ENCODE measurements at regions not wholly inside any gene's neighbourhood (a gene's known extent, or its start where the extent isn't known, plus 50 kb on each side); places are given as distances from the start of the nearest gene placed in this dataset.

DNA sequence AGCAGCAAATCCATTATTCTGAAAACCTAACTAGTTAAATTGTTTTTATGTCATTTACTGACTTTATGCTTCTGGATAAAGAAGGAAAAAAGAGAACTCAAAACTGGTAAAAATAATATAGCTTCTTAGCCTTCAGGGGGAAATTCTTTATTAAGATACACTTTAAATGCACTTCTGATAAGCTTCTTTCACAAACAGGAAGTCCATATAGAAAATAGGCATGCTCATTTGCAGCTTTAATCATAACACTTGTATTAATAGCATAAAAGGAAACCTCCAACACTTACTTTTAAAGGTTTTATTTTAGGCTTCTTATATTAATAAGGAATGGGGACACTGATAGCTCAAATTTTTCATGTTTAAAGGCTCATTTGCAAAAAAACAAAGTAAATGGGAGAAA lies 538.0 kb upstream of the SLC35B3 start:
- no peak overlapping the region for H3K9ac ChIP-seq (ENCODE audit: low read length in 2 of 2)
- H3K27ac ChIP-seq (ENCODE audit: low read length): no peak overlapping the region
- H3K36me3 ChIP-seq (ENCODE audit: control insufficient read depth in 2 of 2, insufficient read depth in 2 of 2, low read length in 2 of 2): no peaks in the 10 kb centered on the region
- H3K27me3 ChIP-seq (ENCODE audit: control insufficient read depth in 1 of 2, insufficient read depth in 2 of 2, low read length in 2 of 2): no peaks in the 10 kb centered on the region
- H3K4me1 ChIP-seq (ENCODE audit: control insufficient read depth, insufficient read depth, low read length): no peaks in the 10 kb centered on the region
- H3K9me3 ChIP-seq (ENCODE audit: control insufficient read depth in 2 of 2, low read length in 2 of 2): peaks cover 0 to 10% of the 10 kb centered on the region in 2 donors
- H3K4me3 ChIP-seq (ENCODE audit: low read length in 2 of 2): no peak overlapping the region

DNA sequence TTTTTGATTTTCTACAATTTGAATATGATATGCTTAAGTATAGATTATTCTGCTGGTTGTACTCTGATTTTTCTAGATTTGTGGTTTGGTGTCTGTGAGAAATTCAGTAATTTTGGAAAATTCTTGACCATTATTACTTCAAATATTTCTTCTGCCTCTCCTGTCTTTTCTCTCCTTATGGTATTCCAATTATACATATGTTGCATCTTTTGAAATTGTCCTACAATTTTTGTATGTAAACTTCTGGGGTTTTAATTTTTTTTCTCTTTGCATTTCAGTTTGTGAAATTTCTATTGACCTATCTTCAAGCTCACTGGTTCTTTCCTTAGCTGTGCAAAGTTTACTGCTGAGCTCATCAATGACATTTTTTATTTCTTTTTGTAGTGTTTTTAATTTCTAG lies 534.4 kb upstream of the SLC35B3 start:
- peaks cover 0 to 10% of the 10 kb centered on the region in 2 donors for H3K9me3 ChIP-seq (ENCODE audit: control insufficient read depth in 2 of 2, low read length in 2 of 2)
- H3K27ac ChIP-seq (ENCODE audit: low read length): no peak overlapping the region
- no peak overlapping the region for H3K4me3 ChIP-seq (ENCODE audit: low read length in 2 of 2)
- no peaks in the 10 kb centered on the region for H3K4me1 ChIP-seq (ENCODE audit: control insufficient read depth, insufficient read depth, low read length)
- no peaks in the 10 kb centered on the region for H3K27me3 ChIP-seq (ENCODE audit: control insufficient read depth in 1 of 2, insufficient read depth in 2 of 2, low read length in 2 of 2)
- H3K9ac ChIP-seq (ENCODE audit: low read length in 2 of 2): no peak overlapping the region
- no peaks in the 10 kb centered on the region for H3K36me3 ChIP-seq (ENCODE audit: control insufficient read depth in 2 of 2, insufficient read depth in 2 of 2, low read length in 2 of 2)

DNA sequence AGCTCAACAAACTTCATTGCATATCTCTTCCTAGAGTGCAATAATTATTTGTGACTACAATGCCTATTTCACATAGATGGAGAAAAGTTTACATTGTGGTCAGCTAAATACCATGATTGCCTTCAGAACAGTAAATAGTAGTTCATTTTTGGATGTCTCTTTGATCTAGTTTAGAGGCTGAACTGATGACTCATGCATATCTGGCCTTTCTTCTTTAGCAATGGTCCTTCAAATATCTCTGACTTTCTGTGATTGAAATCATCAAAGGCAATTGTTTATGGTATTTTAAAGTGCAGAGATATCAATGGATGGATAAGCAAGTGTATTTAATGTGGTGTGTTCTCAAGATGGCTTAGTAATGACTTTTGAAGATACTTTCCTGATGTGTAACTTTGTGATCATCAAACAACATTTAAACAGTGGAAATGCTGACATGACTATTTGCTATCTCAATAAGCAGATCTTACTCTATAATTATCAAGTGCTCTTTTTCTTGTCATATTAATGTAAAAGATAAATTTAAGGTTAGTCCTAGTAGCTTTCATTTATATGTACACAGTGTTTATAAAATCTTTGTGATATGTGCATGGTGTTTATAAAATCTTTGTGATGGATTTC lies 523.7 kb upstream of the SLC35B3 start:
- H3K9me3 ChIP-seq (ENCODE audit: control insufficient read depth in 2 of 2, low read length in 2 of 2): no peaks in the 10 kb centered on the region
- no peaks in the 10 kb centered on the region for H3K36me3 ChIP-seq (ENCODE audit: control insufficient read depth in 2 of 2, insufficient read depth in 2 of 2, low read length in 2 of 2)
- H3K27me3 ChIP-seq (ENCODE audit: control insufficient read depth in 1 of 2, insufficient read depth in 2 of 2, low read length in 2 of 2): no peaks in the 10 kb centered on the region
- H3K4me1 ChIP-seq (ENCODE audit: control insufficient read depth, insufficient read depth, low read length): no peaks in the 10 kb centered on the region
- no peak overlapping the region for H3K4me3 ChIP-seq (ENCODE audit: low read length in 2 of 2)
- H3K27ac ChIP-seq (ENCODE audit: low read length): no peak overlapping the region
- no peak overlapping the region for H3K9ac ChIP-seq (ENCODE audit: low read length in 2 of 2)

DNA sequence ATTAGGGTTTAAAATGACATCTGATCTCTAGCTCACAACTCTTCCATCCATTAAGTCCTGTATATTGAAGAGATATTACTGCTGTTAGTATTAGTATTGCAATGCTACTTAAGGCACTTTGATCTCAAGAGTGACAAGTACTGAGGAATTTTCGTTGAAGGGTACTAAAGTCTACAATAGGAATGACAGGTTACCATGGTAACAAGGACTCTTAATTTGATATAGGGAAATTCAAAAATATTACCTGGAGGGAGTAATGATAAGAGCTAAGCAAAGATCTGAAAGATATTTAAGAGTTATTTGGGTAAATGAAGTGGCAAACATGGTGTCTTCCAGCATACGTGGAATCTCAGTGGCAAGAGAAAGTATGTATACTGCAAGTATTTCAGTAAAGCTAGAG lies 518.0 kb upstream of the SLC35B3 start:
- Histone ChIP-seq H3K4me3 (ENCODE audit: low read length in 2 of 2) (no peak overlapping the region), H3K4me1 (ENCODE audit: control insufficient read depth, insufficient read depth, low read length) (no peaks in the 10 kb centered on the region), H3K9ac (ENCODE audit: low read length in 2 of 2) (no peak overlapping the region), H3K36me3 (ENCODE audit: control insufficient read depth in 2 of 2, insufficient read depth in 2 of 2, low read length in 2 of 2) (no peaks in the 10 kb centered on the region), H3K27me3 (ENCODE audit: control insufficient read depth in 1 of 2, insufficient read depth in 2 of 2, low read length in 2 of 2) (no peaks in the 10 kb centered on the region), H3K27ac (ENCODE audit: low read length) (no peak overlapping the region), H3K9me3 (ENCODE audit: control insufficient read depth in 2 of 2, low read length in 2 of 2) (no peaks in the 10 kb centered on the region)

DNA sequence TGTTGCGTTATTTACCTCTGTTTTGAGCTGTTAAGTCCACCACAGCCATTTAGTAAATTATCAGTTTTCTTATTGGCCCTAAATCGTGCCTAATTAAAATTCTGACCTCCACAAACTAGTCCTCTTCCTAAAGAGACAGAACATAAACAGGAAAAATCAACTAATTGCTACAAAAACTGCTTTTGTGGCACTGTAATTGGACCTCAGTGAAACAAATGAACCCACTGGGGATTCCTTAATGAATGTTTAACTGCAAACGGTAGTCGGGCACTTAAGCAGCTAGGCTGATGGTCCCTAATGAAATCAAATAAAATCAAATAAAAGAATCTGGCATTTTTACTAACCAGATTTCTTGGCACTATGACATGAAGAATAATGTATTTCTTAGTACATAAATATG lies 513.4 kb upstream of the SLC35B3 start:
- no peak overlapping the region for H3K27ac ChIP-seq (ENCODE audit: low read length)

DNA sequence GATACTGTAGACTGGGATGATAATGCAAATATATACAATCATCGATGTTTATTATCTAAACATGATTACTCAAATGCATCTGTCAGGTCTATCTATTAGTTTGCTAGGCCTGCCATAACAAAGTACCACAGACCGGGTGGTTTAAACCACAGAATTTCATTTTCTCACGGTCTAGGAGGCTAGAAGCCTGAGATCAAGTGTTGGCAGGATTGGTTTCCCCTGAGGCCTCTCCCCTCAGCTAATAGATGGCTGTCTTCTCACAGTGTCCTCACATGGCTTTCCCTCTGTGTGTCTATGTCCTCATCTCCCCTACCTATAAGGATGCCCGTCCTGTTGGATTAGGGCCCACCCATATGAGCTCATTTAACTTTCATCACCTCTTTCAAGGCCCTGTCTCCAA lies 512.6 kb upstream of the SLC35B3 start:
- no peak overlapping the region for H3K27ac ChIP-seq (ENCODE audit: low read length)
- H3K9ac ChIP-seq (ENCODE audit: low read length in 2 of 2): no peak overlapping the region
- H3K4me1 ChIP-seq (ENCODE audit: control insufficient read depth, insufficient read depth, low read length): no peaks in the 10 kb centered on the region
- no peaks in the 10 kb centered on the region for H3K27me3 ChIP-seq (ENCODE audit: control insufficient read depth in 1 of 2, insufficient read depth in 2 of 2, low read length in 2 of 2)
- H3K36me3 ChIP-seq (ENCODE audit: control insufficient read depth in 2 of 2, insufficient read depth in 2 of 2, low read length in 2 of 2): no peaks in the 10 kb centered on the region
- no peak overlapping the region for H3K4me3 ChIP-seq (ENCODE audit: low read length in 2 of 2)
- H3K9me3 ChIP-seq (ENCODE audit: control insufficient read depth in 2 of 2, low read length in 2 of 2): no peaks in the 10 kb centered on the region

More for the DNA sequence above, 513.4 kb upstream of the SLC35B3 start:
- Histone ChIP-seq H3K4me1 (ENCODE audit: control insufficient read depth, insufficient read depth, low read length) (no peaks in the 10 kb centered on the region), H3K9ac (ENCODE audit: low read length in 2 of 2) (no peak overlapping the region), H3K36me3 (ENCODE audit: control insufficient read depth in 2 of 2, insufficient read depth in 2 of 2, low read length in 2 of 2) (no peaks in the 10 kb centered on the region), H3K4me3 (ENCODE audit: low read length in 2 of 2) (no peak overlapping the region), H3K27me3 (ENCODE audit: control insufficient read depth in 1 of 2, insufficient read depth in 2 of 2, low read length in 2 of 2) (no peaks in the 10 kb centered on the region), H3K9me3 (ENCODE audit: control insufficient read depth in 2 of 2, low read length in 2 of 2) (no peaks in the 10 kb centered on the region)

DNA sequence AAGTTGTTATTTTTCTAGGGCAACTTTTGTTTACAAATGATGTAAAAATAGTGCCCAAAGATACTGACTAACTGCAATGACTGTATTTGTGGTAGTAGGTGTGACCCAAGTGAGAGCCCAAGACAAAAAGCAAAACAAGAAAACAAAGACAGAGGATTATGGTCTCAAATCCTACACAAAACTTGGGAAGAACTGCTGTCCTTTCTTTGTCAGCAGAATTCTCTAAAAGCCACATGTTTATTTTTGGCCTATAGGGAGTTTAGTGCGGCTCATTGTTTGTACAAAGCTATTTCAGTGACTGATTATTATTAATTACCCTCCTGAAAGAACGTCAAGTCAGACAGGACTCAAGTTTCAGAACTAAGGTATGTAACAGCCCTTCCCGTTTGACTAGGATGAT lies 509.2 kb upstream of the SLC35B3 start:
- H3K4me1 ChIP-seq (ENCODE audit: control insufficient read depth, insufficient read depth, low read length): no peaks in the 10 kb centered on the region
- H3K4me3 ChIP-seq (ENCODE audit: low read length in 2 of 2): no peak overlapping the region
- no peaks in the 10 kb centered on the region for H3K36me3 ChIP-seq (ENCODE audit: control insufficient read depth in 2 of 2, insufficient read depth in 2 of 2, low read length in 2 of 2)
- no peaks in the 10 kb centered on the region for H3K9me3 ChIP-seq (ENCODE audit: control insufficient read depth in 2 of 2, low read length in 2 of 2)
- no peak overlapping the region for H3K27ac ChIP-seq (ENCODE audit: low read length)
- H3K27me3 ChIP-seq (ENCODE audit: control insufficient read depth in 1 of 2, insufficient read depth in 2 of 2, low read length in 2 of 2): no peaks in the 10 kb centered on the region
- H3K9ac ChIP-seq (ENCODE audit: low read length in 2 of 2): no peak overlapping the region

DNA sequence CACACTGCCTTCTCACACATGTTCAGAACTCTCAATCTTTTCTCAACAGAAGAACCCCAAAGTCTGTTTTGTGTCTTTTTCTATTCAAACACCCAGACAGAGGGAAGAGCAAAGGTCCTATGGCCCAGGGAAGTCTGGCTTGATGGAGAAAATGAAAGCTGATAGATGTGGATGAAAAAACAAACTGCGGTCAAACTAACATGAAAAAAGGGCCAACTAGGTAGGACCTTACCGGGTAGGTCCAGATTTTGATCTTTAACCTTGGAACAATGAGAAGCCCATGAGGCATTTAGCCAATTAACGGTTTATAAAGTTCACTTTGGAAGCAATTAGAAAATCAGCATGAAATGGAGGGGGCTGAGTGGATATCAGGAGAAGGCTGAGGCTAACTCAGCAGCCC lies 507.7 kb upstream of the SLC35B3 start:
- no peaks in the 10 kb centered on the region for H3K4me1 ChIP-seq (ENCODE audit: control insufficient read depth, insufficient read depth, low read length)
- no peaks in the 10 kb centered on the region for H3K27me3 ChIP-seq (ENCODE audit: control insufficient read depth in 1 of 2, insufficient read depth in 2 of 2, low read length in 2 of 2)
- H3K27ac ChIP-seq (ENCODE audit: low read length): no peak overlapping the region
- H3K9me3 ChIP-seq (ENCODE audit: control insufficient read depth in 2 of 2, low read length in 2 of 2): no peaks in the 10 kb centered on the region
- no peak overlapping the region for H3K4me3 ChIP-seq (ENCODE audit: low read length in 2 of 2)
- no peaks in the 10 kb centered on the region for H3K36me3 ChIP-seq (ENCODE audit: control insufficient read depth in 2 of 2, insufficient read depth in 2 of 2, low read length in 2 of 2)
- no peak overlapping the region for H3K9ac ChIP-seq (ENCODE audit: low read length in 2 of 2)

DNA sequence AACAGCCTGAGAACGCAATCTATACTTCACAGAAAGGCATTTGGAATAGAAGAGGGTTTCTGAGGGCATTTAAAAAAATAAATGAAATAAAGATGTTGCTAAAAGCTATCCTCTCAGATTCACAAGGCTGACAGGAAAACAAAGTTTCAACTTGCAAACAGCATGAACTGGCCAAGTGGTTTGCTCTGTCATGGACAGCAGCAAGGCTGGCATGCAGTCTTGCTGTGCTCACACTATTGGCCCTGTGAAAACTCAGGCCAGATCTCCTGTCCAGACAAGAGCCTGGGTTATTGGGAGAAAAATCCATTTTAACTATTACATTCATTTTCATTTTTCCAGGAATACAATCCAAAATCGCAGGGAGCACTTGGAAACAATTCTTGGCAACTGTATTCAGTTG lies 506.2 kb upstream of the SLC35B3 start:
- no peaks in the 10 kb centered on the region for H3K4me1 ChIP-seq (ENCODE audit: control insufficient read depth, insufficient read depth, low read length)
- no peak overlapping the region for H3K9ac ChIP-seq (ENCODE audit: low read length in 2 of 2)
- H3K9me3 ChIP-seq (ENCODE audit: control insufficient read depth in 2 of 2, low read length in 2 of 2): no peaks in the 10 kb centered on the region
- no peak overlapping the region for H3K4me3 ChIP-seq (ENCODE audit: low read length in 2 of 2)
- no peaks in the 10 kb centered on the region for H3K27me3 ChIP-seq (ENCODE audit: control insufficient read depth in 1 of 2, insufficient read depth in 2 of 2, low read length in 2 of 2)
- H3K27ac ChIP-seq (ENCODE audit: low read length): no peak overlapping the region
- H3K36me3 ChIP-seq (ENCODE audit: control insufficient read depth in 2 of 2, insufficient read depth in 2 of 2, low read length in 2 of 2): no peaks in the 10 kb centered on the region

DNA sequence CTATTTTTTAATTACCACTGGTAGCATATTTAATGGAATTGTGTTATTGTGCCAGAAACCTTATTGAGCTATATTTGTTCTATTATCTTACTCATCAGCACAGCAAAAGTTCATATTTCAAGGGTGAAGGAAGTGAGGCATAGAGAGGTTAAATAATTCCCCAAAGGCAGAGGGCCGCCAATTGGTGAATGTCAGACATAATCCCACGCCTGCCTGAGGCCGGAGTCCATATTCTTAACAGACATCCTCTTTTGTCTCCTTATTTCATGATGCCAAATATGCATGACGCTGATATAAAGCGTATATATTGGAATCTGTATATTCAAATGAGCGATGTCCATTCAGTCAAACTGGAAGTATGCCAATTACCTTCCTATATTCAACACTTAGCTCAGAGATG lies 505.0 kb upstream of the SLC35B3 start:
- Histone ChIP-seq H3K36me3 (ENCODE audit: control insufficient read depth in 2 of 2, insufficient read depth in 2 of 2, low read length in 2 of 2) (no peaks in the 10 kb centered on the region), H3K9me3 (ENCODE audit: control insufficient read depth in 2 of 2, low read length in 2 of 2) (no peaks in the 10 kb centered on the region), H3K27me3 (ENCODE audit: control insufficient read depth in 1 of 2, insufficient read depth in 2 of 2, low read length in 2 of 2) (no peaks in the 10 kb centered on the region), H3K4me3 (ENCODE audit: low read length in 2 of 2) (no peak overlapping the region), H3K9ac (ENCODE audit: low read length in 2 of 2) (no peak overlapping the region), H3K4me1 (ENCODE audit: control insufficient read depth, insufficient read depth, low read length) (no peaks in the 10 kb centered on the region), H3K27ac (ENCODE audit: low read length) (no peak overlapping the region)

DNA sequence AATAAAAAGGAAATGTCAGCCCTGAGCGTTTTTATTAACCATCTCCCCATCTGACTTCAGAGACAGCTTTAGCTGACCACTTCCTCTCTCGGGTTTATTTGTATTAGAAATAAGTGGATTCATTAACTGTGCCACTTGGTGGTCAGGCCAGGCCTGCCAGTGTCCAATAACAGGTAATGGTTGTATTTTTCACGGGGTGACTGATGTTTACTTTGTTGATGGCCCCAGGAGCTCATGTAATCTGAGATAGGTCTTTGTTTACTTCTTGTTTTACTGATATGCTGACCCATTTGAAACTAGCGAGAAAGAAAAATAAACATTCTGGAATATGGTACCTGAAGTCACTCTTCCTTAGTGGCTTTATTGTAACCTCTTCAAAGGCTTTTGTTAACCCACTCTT lies 504.3 kb upstream of the SLC35B3 start:
- no peaks in the 10 kb centered on the region for H3K4me1 ChIP-seq (ENCODE audit: control insufficient read depth, insufficient read depth, low read length)
- H3K27me3 ChIP-seq (ENCODE audit: control insufficient read depth in 1 of 2, insufficient read depth in 2 of 2, low read length in 2 of 2): no peaks in the 10 kb centered on the region
- no peak overlapping the region for H3K9ac ChIP-seq (ENCODE audit: low read length in 2 of 2)
- H3K27ac ChIP-seq (ENCODE audit: low read length): no peak overlapping the region
- no peak overlapping the region for H3K4me3 ChIP-seq (ENCODE audit: low read length in 2 of 2)
- H3K9me3 ChIP-seq (ENCODE audit: control insufficient read depth in 2 of 2, low read length in 2 of 2): no peaks in the 10 kb centered on the region
- no peaks in the 10 kb centered on the region for H3K36me3 ChIP-seq (ENCODE audit: control insufficient read depth in 2 of 2, insufficient read depth in 2 of 2, low read length in 2 of 2)

Data from stomach smooth muscle (tissue), 2 donors.